ENCODE measurements at regions not wholly inside any gene's neighbourhood (a gene's known extent, or its start where the extent isn't known, plus 50 kb on each side); places are given as distances from the start of the nearest gene placed in this dataset.

GRCh38 chr2:2645162-2645855 lies 314.2 kb upstream of the MYT1L start:
- TF ChIP-seq CTCF (conservative IDR thresholded peaks at IDR 0.05; ENCODE audit: low read depth, low read length) (no peak), MAZ (IDR thresholded peaks at IDR 0.05; ENCODE audit: borderline replicate concordance, low read depth, low read length) (no peak), SMC3 (IDR thresholded peaks at IDR 0.05; ENCODE audit: low read depth, low read length) (no peak), BHLHE40 (IDR thresholded peaks at IDR 0.05; ENCODE audit: low read depth, low read length) (no peak), USF2 (IDR thresholded peaks at IDR 0.05; ENCODE audit: low read depth, low read length) (no peak), RAD21 (IDR thresholded peaks at IDR 0.05; ENCODE audit: low read length) (no peak)
